NCI-H146 treated with DMSO at 0.1 percent for 48 hours (cell line): ENCODE measurements at regions not wholly inside any gene's neighbourhood (a gene's known extent, or its start where the extent isn't known, plus 50 kb on each side); places are given as distances from the start of the nearest gene placed in this dataset.
"Not testable (repeated sequence)": the region's sequence is repeated elsewhere in the genome, so short reads cannot be mapped to it uniquely, and the experiment has no call there.

Experiments used
- DNase-seq: peaks from one replicate; lab custom pipeline; 2025; ENCODE audit not compliant: unreplicated experiment; lab: John Stamatoyannopoulos, UW

DNA sequence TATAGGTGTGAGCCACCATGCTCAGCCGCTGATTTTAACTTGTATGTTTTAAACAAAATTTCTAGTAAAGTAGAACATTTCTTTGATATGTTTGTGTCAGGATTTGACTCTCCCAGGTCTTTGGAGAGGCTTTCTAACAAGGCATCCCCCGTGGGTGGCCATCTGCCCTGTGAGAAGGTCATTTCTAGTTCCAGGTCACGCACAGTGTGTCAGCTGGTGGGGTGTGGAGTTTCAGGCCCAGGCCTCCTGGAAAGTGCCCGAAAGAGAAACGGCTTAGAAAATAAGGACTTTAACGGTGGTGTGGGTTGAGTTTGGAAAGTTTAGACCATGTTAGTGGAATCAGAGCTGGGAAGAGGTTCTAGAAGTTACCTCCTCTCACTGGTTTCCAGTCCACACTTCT, 61.0 kb downstream of the SPDYE17 start:
- not testable (repeated sequence) for DNase-seq

DNA sequence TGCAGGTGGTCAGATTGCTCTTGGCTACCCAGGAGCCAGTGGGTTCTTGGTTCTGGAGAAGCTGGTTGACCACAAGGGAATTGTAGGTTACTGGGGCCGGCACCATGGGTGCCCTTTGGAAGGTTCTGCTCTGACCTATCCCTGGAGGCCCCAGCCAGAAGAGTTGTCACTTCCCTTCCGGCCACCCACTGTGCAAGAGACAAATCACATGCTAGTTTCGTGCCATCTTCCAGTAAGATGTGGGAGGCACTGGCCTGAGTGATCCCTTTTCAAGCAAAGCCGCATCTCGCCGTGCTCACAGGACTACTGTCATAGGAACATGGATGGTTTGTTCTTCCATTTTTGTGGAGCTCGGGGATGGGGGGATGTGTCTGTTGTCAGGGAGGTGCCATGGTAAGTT, 62.3 kb downstream of the SPDYE17 start:
- DNase-seq = not testable (repeated sequence)

DNA sequence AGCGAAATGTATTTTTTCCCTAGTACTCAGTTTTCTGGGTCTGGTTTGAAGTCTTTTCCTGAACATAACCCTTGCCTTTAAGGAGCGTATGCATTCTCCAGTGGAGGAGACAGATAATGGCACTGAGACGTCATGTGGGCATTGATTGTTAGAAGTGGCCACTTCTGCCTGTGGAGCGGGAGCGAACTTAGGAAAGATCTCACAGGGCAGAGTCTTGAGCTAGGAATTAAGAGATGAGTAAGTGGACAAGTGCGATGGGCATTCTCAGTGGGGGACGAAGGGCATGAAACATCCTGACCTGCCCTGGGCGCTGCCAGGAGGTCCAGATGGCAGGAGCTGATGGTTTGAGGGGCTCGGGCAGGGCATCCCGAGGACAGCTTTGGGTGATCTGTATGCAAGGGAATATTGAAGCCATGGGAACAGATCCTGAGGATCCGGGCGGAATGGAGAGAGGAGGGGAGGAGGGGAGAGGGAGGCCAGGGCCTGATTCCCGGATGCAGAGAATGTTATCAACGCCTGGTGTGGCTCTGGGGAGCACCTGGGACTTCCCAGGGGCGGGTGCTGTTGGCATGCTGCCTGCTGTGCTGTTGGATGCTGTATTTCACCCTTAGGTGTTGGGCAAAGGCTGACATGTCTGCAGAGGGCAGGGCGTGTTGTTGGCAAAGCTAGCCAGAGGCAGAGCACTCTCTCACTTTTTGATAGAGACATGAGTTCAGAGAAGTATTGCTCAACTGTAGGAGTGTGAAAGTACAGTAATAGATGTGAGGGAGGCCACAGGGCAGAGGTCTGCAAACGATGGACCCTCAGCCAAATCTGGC, 66.2 kb downstream of the SPDYE17 start:
- DNase-seq = not testable (repeated sequence)

DNA sequence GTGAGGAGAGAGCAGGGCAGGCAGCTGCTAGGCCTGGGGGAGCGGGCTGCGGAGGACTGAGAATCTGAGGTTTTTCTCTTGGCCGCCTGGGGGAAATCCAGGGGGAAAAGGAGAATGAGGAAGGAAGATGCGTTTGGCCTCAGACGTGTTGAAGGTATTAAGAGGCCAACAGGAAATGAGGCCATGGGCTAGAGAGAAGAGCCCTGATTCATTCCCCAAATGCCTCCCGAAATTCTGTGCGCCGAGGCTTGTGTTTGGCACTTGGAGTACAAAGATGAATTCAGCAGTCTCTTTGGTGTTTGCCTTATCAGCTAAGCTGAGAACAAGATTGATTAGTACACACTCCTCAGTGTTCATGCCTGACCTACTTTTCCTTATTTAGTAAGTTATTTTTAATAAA, 68.1 kb downstream of the SPDYE17 start:
- not testable (repeated sequence) for DNase-seq

DNA sequence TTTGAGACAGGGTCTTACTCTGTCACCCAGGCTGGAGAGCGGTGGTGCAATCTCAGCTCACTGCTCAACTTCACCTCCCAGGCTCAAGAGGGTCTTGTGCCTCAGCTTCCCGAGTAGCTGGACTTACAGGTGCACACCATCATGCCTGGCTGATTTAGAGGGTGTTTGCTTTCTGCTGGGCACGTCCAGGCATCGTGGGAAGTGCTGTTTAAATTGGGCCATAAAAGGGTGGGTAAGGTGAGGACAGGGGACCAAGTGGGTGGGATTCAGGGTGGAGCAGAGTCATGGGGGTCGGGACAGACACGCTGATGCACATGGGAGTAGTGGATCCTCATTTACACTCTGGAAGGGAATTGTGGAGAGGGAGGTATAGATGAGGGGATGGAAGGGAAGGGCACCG, 69.1 kb downstream of the SPDYE17 start:
- DNase-seq = not testable (repeated sequence)

DNA sequence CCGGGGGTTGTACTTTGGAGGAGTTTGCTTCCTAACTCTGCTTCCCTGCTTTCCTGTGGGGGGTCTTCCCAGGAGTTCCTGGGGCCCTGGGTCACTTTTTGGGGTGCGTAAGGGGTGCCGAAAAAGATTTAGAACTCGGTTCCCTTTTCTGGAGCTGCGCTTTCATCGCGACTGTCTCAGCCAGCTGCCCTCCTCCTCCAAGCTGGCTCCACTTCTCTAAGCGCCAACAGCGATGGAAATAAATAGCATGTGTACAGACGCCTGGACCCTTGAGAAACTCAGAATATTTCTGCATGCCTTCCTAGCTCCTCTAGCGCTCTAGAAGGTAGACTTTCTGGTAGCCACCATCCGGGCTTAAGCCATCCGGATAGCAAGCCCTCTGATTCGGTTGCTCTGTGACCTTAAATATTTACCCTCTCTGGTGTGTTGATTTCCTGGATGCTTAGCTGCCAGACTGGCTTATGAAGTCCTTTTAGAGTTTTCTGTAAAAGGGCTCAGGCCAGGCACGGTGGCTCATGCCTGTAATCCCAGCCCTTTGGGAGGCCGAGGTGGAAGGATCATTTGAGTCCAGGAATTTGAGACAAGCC, 71.7 kb downstream of the SPDYE17 start:
- DNase-seq = not testable (repeated sequence)

DNA sequence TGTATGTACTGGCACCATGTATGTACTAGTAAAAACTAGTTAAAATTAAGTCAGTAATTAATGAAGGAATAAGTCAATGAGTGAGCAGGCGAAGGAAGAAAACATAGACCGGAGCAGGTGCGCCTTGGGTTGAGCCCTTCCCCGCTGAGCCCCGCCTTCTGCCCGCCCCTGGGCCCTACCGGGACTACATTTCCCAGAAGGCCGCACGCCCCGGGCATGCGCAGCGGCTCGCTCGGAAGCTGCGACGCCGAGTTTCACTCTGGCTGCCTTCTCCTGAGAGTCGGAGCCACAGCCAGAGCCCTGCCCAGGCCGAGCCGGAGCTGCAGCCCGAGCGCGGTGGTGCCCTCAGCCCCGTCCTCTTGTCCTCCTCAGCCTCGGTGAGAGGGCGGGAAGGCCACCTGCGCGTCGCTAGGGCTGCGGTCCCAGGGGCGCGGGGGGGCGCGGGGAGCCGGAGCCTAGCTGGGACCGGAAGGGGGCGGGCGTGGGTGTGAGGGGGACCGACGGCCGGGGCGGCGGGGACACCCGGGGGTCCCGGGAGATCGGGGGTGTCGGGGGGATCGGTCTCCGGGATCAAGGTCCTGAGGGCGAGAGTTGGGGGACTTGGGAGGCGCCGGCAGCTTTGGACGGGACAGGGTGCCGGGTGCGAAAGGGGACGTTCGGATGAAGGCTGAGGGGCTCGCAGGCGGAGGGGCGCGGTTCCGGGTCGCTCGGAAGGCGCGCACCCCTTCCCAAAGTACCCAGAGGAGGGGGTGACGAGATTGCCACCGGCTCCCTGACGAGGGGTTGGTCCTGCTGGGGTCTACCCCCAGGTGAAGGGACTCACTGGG, 72.4 kb downstream of the SPDYE17 start:
- DNase-seq = not testable (repeated sequence)

DNA sequence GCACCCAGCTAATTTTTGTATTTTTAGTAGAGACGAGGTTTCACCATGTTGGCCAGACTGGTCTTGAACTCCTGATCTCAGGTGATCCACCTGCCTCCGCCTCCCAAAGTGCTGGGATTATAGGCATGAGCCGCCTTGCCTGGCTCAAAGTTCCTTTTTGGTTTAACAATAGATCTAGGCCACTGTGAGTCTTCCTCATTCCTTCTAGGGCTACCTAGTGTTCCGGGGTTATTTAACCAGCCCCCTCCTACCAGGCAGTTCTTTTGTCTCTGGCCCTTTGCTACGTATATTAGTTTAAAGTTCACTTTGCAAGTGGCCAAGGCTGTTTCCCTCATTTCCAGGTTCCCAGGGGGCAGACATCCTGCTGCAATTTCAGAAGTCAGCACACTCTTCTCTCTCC, 75.6 kb downstream of the SPDYE17 start:
- DNase-seq = not testable (repeated sequence)

DNA sequence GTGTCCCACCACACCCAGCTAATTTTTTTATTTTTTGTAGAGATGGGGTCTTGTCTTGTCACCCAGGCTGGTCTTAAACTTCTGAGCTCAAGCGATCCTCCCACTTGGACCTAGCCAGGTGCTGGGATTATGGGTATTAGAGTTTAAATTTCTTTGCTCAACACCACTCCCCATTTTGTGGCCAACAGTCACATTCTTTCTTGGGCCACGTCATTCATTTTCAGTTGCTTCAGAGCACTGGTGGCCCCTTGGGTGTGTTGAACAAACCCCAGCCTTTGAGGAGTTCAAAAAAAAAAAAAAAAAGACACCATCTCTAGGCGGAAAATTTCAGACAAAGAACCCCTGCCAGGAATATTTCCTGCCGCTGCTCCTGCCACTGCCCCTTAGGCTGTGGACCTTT, 77.0 kb downstream of the SPDYE17 start:
- not testable (repeated sequence) for DNase-seq

DNA sequence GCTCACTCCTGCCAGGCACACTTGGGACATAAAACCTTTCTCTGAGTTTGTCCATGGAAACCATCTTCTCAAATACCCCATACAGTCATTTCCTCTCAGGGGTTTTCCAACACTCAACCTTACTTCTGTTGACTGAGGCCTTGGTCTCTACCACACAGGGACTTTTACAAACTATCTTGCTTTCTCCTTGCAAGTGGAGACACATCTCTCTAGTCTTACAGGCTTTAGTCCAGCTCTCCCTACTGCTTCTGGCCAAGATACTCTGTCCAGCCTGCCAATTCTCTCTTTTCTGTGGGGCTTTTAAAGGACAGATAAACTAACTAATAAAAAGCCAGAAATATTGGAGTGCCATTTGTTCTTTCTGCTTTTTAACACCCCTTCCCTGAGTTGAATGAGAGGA, 87.6 kb downstream of the SPDYE17 start:
- not testable (repeated sequence) for DNase-seq

DNA sequence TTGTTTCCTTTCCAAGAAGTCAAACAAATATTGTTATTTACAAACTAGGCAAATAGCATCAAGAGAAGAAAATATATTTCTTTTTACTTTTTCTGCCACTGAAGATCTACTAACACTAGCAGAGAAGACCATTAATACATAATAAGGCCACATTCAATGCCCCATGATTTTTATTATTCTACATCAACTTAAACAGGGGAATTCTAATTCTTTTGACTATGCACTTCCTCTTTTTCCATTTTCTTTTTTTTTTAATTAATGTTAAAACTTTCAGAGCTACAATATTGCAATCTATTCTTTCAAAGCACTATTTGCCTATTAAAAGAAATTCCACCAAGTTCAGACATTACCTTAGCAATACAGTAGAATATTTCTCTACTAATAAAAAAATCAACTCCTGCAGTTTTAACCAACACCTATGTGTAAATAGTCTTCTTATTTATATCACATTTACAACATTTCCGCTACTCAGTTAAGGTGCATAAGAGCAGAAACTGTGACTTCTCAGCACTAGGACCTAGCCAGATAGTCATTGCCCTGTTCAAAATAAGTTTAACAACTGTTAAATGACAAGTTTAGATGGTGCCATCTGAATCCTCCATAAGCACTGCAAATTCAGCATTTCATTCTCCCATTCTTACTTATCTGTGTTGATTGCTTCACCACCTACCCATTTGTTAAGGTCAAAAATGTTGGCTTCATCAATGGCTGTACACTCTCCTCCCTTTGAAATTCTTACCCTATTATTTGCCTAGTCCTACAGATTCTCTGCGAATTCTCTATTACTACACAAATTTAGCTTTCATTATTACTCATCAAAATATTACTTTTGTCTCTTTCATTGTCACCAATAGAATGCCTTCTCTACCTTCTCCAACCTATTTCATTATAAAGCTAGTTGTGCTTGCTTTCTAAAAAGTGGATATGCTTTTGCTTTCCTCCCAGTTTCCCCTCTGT, 90.1 kb downstream of the SPDYE17 start:
- DNase-seq = not testable (repeated sequence)

DNA sequence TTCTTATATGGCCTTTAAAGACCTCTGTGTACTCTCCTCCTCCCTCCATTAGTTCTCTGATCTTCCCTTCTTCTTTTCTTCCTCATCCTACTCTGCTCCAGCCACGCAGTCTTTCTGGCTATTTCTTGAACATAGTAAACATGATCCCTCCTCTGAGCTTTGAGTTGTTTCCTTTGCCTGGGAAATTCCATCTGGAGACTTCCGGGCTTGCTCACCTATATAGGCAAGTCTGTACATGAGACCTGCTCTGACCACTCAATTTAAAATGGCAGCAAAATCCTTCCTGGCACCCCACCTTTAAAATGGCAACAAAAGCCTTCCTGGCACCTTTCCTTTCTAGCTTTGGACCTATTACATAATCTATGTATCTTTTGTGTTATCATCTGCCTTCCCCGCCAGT, 94.4 kb downstream of the SPDYE17 start:
- not testable (repeated sequence) for DNase-seq

DNA sequence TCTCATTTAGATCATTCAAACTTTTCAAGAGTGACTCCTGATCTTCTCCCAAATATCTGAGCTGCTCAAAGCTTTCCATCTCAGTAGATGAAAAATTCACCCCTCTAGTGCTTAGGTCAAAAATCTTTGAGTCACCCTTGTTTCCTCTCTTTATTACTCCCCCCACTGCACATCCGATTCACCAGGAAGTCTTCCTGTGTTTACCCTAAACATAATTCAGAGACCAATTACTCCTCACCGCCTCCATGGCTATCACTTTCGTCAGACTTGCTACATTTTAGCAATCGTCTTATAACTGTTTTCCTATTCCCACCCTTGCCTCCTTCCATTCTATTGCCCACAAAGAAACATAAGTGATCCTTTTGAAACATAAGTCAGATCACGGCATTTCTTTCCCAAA, 94.8 kb downstream of the SPDYE17 start:
- DNase-seq = not testable (repeated sequence)

DNA sequence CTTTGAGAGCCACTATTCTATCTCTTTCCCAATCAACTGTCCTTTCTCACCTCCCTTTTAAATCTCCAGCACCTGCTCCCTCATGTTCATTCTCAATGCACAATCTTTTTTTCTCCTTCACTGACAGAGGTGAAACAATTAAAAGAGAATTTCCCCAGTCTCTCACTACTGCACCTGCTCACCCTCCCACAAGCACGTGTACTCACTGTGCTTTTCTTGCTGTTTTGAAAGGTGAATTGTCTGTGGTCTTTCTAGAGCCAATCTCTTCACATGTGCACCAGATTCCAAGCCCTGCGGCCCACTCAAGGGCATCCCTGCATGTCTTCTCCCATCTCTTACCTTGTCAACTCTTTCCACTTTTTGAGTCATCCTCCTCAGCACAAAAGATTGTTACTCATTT, 95.8 kb downstream of the SPDYE17 start:
- DNase-seq = peak; percentile 14

DNA sequence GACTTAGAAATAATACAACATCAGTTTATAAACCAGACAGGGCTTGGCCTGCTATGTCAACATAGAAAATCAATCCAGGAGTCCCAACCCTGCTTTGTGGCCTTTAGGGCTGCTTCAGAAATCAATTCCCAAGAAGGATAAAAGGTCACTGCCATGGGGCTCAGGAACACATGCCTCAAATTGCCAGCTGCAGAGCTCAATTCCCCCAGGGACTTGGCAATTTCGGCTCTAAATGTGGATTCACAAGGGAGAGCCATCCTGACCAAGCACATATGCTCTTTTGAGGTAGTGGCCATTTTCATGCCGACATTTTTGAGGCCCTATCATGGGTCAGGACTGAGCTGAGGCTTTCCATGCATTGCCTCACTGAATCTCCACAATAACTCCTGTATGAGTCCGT, 97.5 kb downstream of the SPDYE17 start:
- DNase-seq = not testable (repeated sequence)

DNA sequence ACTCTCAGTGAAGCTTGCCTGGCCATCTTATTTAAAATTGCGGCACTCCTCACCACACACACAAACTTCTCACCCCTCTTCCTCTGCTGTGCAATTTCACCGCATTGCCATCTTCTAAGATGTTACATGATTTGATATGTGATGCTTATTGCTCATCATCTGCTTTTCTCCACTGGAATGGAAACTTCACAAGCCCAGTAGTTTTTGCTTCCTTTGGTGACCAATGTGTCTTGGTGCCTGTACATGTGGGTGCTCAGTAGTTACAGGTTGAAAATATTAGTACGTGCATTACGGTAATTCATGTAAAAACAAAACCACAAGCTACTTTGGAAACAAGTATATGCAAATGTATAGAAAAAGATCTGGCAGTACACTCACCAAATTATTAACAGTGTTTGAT, 99.2 kb downstream of the SPDYE17 start:
- DNase-seq = not testable (repeated sequence)

DNA sequence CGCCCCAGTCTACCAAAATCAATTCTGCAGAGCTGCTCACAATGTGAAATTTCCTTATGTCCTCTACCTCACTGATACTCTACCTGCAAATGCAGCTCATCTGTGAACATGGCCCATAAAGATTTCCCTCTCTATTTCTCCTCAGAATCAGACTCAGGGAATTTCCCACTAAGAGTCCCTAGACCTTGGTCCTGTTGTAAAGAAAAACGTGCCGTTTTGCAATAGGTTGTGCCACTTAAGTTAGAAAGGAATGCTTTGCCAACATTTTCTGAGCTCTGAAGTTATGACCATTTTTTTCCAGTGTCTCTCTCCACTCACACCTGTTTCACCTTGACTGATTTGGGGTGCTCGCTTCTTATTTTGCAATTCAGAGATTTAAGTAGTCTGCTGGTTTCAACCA, 100.7 kb downstream of the SPDYE17 start:
- not testable (repeated sequence) for DNase-seq

DNA sequence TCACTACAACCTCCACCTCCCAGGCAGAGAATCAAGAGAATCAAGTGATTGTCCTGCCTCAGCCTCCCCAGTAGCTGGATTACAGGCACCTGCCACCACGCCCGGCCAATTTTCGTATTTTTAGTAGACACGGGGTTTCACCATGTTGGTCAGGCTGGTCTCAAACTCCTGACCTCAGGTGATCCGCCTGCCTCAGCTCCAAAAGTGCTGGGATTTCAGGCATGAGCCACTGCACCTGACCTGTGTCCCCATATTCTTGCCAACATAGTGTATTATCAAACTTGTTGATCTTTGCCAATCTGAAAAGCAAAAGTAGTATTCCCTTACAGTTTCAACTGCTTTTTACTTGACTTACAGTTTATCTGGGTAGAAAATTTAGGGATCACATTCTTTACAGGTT, 101.7 kb downstream of the SPDYE17 start:
- DNase-seq = not testable (repeated sequence)

DNA sequence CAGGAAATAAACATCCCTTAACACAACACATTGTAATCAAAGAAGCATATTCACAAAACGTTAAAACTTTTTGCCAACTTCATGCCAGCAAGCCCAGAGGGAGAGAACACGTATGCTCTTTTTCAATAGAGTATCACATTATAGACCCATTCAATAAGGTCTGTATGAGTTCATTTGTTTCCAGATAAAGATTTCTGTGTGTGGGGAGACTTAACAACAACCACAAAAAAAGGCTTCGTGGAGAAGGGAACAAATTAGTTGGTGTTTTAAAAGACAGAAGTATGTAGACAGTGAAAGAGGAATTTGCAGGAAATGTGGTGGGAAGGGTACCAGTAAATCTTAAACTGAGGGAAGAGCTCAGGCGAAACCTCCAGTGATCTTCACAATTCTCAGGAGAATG, 103.4 kb downstream of the SPDYE17 start:
- DNase-seq = not testable (repeated sequence)

DNA sequence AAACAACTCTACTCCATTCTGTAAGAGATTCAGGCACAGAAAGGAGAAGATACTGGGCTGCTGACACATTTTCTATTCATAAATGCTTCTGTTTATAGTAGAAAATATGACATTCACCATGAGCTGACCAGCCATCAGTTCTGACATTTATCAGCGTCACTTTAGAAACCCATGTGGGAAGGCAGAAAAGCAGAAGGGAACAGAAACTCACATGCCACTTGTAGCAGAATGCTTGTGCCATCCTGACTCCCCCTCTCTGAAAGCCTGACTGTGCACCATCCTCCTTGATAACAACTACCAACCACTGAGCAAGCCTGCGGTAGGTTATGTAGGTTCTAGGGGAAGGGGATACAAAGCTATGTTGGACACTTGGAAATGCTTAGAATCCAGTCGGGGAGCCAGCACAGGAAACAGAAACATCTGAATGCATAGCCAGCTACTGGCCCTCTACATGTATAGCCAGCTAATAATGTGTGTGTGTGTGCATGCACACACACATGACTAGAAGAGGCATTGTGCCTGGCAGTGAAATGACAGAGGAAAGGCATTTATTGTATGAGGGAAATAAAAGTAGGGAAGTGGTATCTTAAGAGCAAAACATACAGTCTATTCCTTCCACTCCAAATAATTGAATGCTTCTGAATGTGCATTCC, 104.3 kb downstream of the SPDYE17 start:
- DNase-seq = not testable (repeated sequence)
